HUES6 (cell line): ENCODE measurements at regions not wholly inside any gene's neighbourhood (a gene's known extent, or its start where the extent isn't known, plus 50 kb on each side); places are given as distances from the start of the nearest gene placed in this dataset.

Experiments used
- H3K27ac ChIP-seq: 2 replicates; pipeline ENCODE4 v1.7.0; 2013; ENCODE audit warnings: low read depth, mild to moderate bottlenecking, low read length, inconsistent platforms
- H3K27me3 ChIP-seq: 2 replicates; pipeline ENCODE4 v1.6.1; 2013; ENCODE audit warnings: low read length; ENCODE audit not compliant: control insufficient read depth, insufficient read depth
- H3K36me3 ChIP-seq: 2 replicates; pipeline ENCODE4 v1.6.1; 2013; ENCODE audit warnings: low read length; ENCODE audit not compliant: control insufficient read depth, insufficient read depth
- H3K4me1 ChIP-seq: 2 replicates; pipeline ENCODE4 v1.6.1; 2013; ENCODE audit warnings: low read length; ENCODE audit not compliant: control insufficient read depth, insufficient read depth
- H3K4me3 ChIP-seq: 2 replicates; pipeline ENCODE4 v1.5.1; 2013; ENCODE audit warnings: low read depth, low read length
- H3K9ac ChIP-seq: one replicate; pipeline ENCODE4 v1.6.1; 2013; ENCODE audit warnings: mild to moderate bottlenecking, low read length
- H3K9me3 ChIP-seq: 2 replicates; pipeline ENCODE4 v1.6.1; 2013; ENCODE audit warnings: low read depth, low read length; ENCODE audit not compliant: control insufficient read depth, insufficient read depth

- Histone ChIP-seq H3K27ac (no peak overlapping the region), H3K27me3 (no peaks in the 10 kb centered on the region), H3K4me1 (no peaks in the 10 kb centered on the region), H3K9me3 (no peaks in the 10 kb centered on the region), H3K4me3 (no peak overlapping the region), H3K9ac (no peak overlapping the region), H3K36me3 (no peaks in the 10 kb centered on the region)
Measured at GRCh38 chr10:107749235-107749634, 584.7 kb upstream of the SORCS1 start.

GRCh38 chr10:107747851-107748250 is 583.3 kb upstream of the SORCS1 start:
- Histone ChIP-seq H3K27me3 (no peaks in the 10 kb centered on the region), H3K9me3 (no peaks in the 10 kb centered on the region), H3K4me3 (no peak overlapping the region), H3K27ac (no peak overlapping the region), H3K4me1 (no peaks in the 10 kb centered on the region), H3K36me3 (no peaks in the 10 kb centered on the region), H3K9ac (no peak overlapping the region)

GRCh38 chr10:107741971-107742370 is 577.5 kb upstream of the SORCS1 start:
- H3K9ac ChIP-seq = no peak overlapping the region
- H3K4me3 ChIP-seq = no peak overlapping the region
- no peaks in the 10 kb centered on the region for H3K4me1 ChIP-seq
- H3K36me3 ChIP-seq = no peaks in the 10 kb centered on the region
- H3K27me3 ChIP-seq = no peaks in the 10 kb centered on the region
- no peak overlapping the region for H3K27ac ChIP-seq
- H3K9me3 ChIP-seq = no peaks in the 10 kb centered on the region

- no peak overlapping the region for H3K4me3 ChIP-seq
- no peaks in the 10 kb centered on the region for H3K27me3 ChIP-seq
- no peaks in the 10 kb centered on the region for H3K36me3 ChIP-seq
- H3K9ac ChIP-seq = no peak overlapping the region
- no peaks in the 10 kb centered on the region for H3K4me1 ChIP-seq
- H3K9me3 ChIP-seq = no peaks in the 10 kb centered on the region
- no peak overlapping the region for H3K27ac ChIP-seq
Measured at GRCh38 chr10:107740962-107741690, 576.6 kb upstream of the SORCS1 start.

- Histone ChIP-seq H3K4me1 (no peaks in the 10 kb centered on the region), H3K27ac (no peak overlapping the region), H3K4me3 (no peak overlapping the region), H3K9me3 (no peaks in the 10 kb centered on the region), H3K9ac (no peak overlapping the region), H3K27me3 (no peaks in the 10 kb centered on the region), H3K36me3 (no peaks in the 10 kb centered on the region)
Measured at GRCh38 chr10:107739951-107740350, 575.4 kb upstream of the SORCS1 start.

- H3K36me3 ChIP-seq = no peaks in the 10 kb centered on the region
- H3K4me1 ChIP-seq = no peaks in the 10 kb centered on the region
- no peak overlapping the region for H3K4me3 ChIP-seq
- H3K27ac ChIP-seq = no peak overlapping the region
- H3K9ac ChIP-seq = no peak overlapping the region
- no peaks in the 10 kb centered on the region for H3K9me3 ChIP-seq
- no peaks in the 10 kb centered on the region for H3K27me3 ChIP-seq
Measured at GRCh38 chr10:107733328-107734130, 569.0 kb upstream of the SORCS1 start.

GRCh38 chr10:107732045-107732444 is 567.5 kb upstream of the SORCS1 start:
- Histone ChIP-seq H3K27ac (no peak overlapping the region), H3K9ac (no peak overlapping the region), H3K4me1 (no peaks in the 10 kb centered on the region), H3K36me3 (no peaks in the 10 kb centered on the region), H3K9me3 (no peaks in the 10 kb centered on the region), H3K4me3 (no peak overlapping the region), H3K27me3 (no peaks in the 10 kb centered on the region)

GRCh38 chr10:107728807-107729206 is 564.3 kb upstream of the SORCS1 start:
- Histone ChIP-seq H3K4me3 (no peak overlapping the region), H3K4me1 (no peaks in the 10 kb centered on the region), H3K27me3 (no peaks in the 10 kb centered on the region), H3K9ac (no peak overlapping the region), H3K9me3 (no peaks in the 10 kb centered on the region), H3K36me3 (no peaks in the 10 kb centered on the region), H3K27ac (no peak overlapping the region)

GRCh38 chr10:107727767-107728317 is 563.3 kb upstream of the SORCS1 start:
- Histone ChIP-seq H3K36me3 (no peaks in the 10 kb centered on the region), H3K4me1 (no peaks in the 10 kb centered on the region), H3K9me3 (no peaks in the 10 kb centered on the region), H3K9ac (no peak overlapping the region), H3K27ac (no peak overlapping the region), H3K27me3 (no peaks in the 10 kb centered on the region), H3K4me3 (no peak overlapping the region)

GRCh38 chr10:107718864-107719263 is 554.4 kb upstream of the SORCS1 start:
- no peaks in the 10 kb centered on the region for H3K4me1 ChIP-seq
- H3K36me3 ChIP-seq = no peaks in the 10 kb centered on the region
- no peak overlapping the region for H3K9ac ChIP-seq
- H3K4me3 ChIP-seq = no peak overlapping the region
- H3K27me3 ChIP-seq = no peaks in the 10 kb centered on the region
- H3K27ac ChIP-seq = no peak overlapping the region
- H3K9me3 ChIP-seq = no peaks in the 10 kb centered on the region

- H3K27ac ChIP-seq = no peak overlapping the region
- no peak overlapping the region for H3K9ac ChIP-seq
- no peaks in the 10 kb centered on the region for H3K4me1 ChIP-seq
- no peaks in the 10 kb centered on the region for H3K9me3 ChIP-seq
- no peak overlapping the region for H3K4me3 ChIP-seq
- H3K27me3 ChIP-seq = no peaks in the 10 kb centered on the region
- H3K36me3 ChIP-seq = no peaks in the 10 kb centered on the region
Measured at GRCh38 chr10:107717046-107717445, 552.5 kb upstream of the SORCS1 start.
